ENCODE measurements at regions not wholly inside any gene's neighbourhood (a gene's known extent, or its start where the extent isn't known, plus 50 kb on each side); places are given as distances from the start of the nearest gene placed in this dataset.

DNA sequence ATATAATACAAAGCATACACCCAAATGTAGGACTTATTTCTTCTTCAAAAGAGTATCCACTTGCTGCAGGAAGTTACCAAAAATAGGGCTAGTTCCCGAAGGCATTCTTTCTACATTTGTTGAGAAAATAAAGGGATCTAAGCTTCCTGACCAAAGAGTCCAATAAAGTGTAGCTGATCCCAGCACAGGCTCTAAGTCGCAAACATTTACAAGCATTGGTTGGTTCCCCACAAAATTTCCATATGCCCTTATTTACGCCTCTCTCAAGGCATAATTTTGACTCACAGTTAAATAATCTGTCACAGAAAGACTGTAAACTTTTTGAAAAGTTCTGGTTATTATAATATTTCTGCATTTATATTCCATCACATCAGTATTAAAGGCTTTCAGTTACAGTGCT, 1520.1 kb upstream of the ZEB2 start:
- TF ChIP-seq CTCF (IDR thresholded peaks at IDR 0.05) = no peak
- TF ChIP-seq POLR2AphosphoS5 (IDR thresholded peaks at IDR 0.05) = no peak
- TF ChIP-seq EP300 (IDR thresholded peaks at IDR 0.05) = no peak
- TF ChIP-seq POLR2A (IDR thresholded peaks at IDR 0.05) = no peak

Data from sigmoid colon (tissue), 4 donors.